Stimulated activated CD4-positive, alpha-beta T cell treated with anti-CD3 and anti-CD28 coated beads, TNF-alpha, amount 100 ng/mL, for 24 hours (primary cell): ENCODE measurements at regions not wholly inside any gene's neighbourhood (a gene's known extent, or its start where the extent isn't known, plus 50 kb on each side); places are given as distances from the start of the nearest gene placed in this dataset.
"Not testable (repeated sequence)": the region's sequence is repeated elsewhere in the genome, so short reads cannot be mapped to it uniquely, and the experiment has no call there.

Experiments used
- DNase-seq, 3 experiments: peaks; one replicate each; pipeline ENCODE4 v3.0.0-alpha.2; 2020; ENCODE audit warnings: low read depth in 3 of 3

DNA sequence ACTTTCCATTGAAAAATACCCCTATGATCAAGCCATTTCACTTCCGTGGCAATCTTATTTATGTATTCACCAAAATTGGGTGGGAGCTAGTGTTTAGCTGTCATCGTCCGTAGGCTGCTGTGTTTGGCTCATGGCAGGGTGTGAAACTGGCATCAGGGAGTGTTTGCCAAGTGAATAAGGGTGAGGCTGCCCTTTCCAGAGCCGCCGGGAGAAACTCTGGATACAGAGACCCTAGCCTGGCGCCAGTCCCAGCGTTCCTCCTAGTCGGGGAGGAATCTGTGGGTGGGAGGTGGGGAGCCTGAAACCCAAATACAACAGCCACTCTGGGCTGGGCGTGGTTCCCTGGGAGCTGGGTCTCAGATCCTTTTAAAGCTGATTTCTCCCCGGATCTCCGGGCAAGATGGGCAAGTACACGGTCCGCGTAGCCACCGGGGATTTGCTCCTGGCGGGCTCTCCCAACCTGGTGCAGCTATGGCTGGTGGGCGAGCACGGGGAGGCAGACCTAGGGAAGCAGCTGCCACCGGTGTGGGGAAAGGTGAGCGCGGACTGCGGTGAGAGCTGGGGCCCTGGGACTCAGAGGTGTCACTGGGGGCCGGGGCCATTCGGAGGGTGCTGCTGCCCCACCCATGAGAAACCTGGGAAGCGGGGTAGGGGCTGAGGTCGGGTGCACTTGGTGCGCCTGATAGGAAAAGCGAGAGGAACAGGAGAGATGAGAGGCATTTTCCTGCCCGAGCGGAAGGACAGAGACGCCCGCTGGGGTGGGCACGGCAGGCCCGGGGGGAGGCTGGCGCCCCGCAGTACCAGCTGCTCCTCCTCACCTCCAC lies 62.1 kb upstream of the TEKT1 start:
- DNase-seq: no peak

DNA sequence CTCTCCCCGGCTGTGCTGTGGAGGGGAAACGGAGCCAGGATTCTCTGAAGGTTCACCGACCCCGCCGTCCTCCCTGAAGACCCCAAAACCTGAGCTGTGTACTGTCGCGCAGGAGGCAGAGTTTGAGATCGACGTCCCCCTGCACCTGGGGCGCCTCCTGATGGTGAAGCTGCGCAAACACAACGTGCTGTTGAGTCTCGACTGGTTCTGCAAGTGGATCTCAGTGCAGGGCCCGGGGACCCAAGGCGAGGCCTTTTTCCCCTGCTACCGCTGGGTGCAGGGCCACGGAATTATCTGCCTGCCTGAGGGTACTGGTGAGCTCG lies 62.6 kb upstream of the TEKT1 start:
- DNase-seq: peak in 1 of 3 experiments; percentile 32

DNA sequence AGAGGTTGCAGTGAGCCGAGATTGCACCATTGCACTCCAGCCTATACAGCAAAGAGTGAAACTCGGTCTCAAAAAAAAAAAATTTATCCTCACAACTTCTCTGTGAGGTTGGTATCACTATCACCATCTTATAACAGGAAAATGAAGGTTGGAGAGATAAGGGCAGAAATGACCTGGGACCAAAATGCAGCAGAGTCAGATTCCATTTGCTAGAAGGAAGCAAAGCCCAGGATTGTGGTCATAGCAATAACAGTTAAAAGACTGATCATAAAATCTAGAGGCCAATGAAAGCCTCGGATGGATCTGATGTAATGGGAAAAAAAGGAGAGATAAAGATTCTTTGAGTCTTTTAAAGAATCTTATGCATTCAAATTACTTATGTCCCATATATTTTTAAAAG lies 69.6 kb upstream of the TEKT1 start:
- no peak for DNase-seq

DNA sequence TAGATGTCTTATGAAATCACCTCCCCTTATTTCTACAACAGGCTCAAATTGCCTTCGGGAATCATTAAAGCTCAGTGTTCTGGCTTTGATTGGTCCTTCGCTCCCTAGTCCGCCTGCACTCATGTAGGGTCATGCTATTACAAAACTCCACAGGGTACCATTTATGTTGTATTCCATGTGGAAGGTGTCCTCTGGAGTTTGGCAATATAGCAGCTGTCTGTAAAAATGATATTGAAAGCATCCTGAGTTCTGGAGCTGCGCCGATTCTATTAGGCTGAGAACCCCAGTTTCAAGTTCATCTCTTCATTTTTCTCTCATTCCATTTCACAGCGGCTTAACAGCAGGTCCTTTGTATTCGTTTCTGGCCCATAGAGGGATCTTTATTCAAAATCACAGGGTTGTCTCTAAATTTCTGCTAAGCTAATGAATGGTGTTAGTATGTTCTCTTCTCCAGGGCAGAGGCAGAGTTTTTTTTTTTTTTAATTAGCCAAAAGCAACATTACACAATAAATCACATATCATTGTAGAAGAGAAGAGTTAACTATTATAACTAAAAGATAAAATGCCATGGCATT lies 71.9 kb upstream of the TEKT1 start:
- no peak for DNase-seq

DNA sequence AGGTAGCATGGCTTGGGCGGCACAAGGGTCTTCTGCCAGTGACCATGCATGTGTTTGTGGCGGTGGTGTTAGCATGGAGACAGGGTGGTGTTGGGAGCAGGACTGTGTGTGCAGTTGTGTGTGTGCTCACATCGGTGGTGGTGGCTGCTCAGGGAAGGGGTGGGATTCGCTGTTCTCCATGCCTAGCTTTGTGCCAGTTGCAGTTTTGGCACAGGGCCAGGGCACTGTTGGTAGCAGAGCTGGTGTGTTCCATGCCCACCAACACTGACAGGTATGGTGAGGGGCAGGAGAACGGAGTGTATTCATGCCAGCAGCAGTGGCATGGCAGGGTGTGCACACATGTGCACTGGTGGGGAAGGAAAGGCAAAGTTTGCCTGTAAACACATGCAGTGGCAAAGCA lies 77.3 kb upstream of the TEKT1 start:
- no peak for DNase-seq

DNA sequence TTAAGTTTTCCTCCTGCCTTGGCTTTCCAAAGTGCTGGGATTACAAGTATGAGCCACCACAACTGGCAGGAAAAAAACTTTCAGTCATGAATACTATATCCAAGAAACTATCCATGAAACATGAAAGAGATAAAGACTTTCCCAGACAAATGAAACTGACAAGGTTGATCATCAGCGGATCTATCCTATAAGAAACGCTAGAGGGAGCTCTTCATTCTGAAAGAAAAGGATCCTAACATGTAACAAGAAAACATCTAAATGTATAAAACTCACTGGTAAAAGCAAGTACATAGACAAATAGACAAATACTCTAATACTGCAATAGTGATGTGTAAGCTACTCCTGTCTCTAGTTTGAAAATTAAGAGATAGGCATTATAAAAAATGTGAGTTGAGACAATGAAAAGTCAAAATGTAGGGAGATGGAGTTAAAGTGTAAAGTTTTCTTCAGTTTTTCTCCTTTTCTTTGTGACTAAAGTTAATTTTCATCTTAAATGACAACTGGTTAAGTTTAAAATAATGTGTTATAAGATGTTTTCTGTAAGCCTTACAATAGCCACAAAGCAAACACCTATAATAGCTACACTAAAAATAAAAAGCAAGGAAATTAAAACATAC lies 79.6 kb upstream of the TEKT1 start:
- no peak for DNase-seq

DNA sequence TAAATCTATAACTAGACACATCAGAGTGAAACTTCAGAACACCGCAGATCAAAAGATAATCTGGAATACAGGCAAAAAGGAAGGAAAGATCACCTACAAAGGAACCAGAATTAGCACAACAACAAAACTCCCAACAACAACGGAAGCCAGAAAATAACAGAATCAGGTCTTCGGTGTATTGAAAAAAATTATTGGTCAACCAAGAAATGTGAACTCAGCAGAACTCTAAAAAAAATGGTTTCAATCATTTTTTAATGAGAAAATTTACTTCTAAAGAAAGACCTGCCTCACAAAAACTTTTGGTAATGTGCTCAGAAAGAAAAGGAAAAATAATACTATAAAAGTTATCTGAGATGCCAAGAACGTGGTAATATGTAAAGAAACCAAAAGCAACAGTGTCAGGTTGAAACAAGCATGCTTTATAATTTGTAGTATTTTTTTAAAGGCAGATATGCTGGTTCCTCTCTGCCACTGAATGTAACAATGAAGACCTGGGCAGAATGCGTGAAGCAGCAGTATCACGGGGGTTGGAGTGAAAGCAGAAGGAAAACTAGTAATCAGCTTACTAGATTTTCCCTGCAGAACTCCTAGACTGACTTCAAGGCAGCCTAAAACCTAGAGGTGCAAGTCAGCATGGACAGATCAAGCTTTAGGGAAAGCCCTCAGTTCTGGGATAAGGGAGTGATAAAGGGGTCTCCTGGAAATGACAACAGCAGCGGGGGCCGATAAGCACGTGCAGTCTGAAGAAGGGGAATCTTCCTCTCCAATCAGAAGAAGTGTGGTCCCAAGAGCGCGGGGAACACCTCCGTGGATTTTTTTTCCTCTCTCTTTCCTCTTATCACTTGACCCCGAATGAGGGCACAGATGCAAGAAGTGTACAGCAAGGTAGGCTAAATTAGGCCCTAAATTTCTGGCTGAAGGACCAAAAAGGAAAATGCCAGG lies 80.9 kb upstream of the TEKT1 start:
- DNase-seq: no peak

DNA sequence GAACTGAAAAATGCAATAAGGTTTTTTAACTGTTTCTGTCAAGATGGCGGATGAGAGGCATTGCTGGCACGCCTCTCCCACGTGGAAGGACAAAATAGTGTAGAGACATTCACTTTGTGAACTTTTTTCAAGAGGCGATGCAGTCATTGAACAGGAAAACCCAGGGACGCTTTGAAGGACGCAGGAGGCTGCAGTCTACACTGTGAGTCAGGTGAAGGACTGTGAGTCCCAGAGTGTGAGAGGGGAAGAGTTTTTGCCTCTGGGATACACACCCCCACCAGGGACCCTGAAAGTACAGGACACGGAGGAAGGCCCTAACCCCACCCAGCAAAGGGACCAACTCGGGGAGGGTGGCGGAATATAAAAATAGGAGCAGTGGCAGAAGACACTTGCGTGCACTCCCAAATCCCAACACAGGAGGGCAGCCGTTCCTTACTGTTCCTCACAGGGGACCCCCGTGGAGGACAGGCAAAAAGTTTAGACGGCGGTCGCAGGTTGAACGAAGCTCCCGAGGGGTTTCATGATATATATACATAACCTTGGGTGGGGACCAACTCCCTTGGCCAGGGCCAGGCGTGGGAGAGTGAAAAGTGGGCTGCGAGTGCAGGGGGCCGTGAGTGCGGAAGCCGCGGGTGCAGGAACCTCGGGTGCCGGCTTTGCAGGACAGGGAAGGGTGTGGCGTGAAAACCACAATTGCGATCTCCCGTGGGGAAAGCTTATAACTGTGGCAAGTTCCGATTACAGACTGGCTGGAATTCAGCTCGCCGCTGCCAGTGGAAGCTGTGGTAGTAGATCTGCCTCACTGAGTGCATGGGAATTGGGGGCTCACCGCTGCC lies 82.0 kb upstream of the ALOX12 start:
- DNase-seq: peak; percentile 47 to 76 (median 62)

DNA sequence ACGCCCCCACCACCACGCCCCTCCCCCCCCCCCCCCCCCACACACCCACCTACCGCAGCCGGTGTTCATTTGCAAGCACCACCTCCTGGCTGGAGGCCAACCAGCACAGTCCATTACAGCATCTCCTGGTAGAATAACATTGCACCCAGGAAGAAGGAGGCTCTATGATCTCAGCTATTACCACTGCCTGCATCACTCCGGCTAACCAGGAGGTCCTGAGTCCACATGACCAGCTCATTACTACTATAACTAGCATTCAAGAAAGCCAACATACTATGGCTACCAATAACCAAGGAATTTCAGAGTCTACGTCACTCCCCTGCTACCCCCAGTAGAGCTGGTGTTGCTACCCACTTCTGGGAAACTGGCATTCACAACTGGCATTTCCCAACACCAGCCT lies 81.1 kb upstream of the ALOX12 start:
- DNase-seq: no peak

DNA sequence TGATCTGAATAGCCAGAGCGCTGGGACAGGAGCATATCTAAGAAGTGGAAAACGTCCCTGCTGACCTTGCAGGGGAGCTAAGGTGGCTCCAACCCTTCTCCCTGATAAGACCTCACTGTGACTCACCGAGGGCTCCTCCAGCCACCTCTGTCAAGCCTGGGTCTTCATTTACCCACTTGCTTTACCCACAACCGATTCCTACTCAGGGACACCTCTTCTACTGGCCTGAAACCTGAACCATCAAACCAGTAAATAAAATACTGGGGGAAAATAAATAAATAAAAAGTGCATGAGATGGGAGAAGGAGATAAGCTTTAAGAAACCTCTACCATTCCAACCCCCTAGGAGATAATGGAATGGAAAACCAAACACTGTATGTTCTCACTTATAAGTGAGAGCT lies 80.2 kb upstream of the ALOX12 start:
- no peak for DNase-seq

DNA sequence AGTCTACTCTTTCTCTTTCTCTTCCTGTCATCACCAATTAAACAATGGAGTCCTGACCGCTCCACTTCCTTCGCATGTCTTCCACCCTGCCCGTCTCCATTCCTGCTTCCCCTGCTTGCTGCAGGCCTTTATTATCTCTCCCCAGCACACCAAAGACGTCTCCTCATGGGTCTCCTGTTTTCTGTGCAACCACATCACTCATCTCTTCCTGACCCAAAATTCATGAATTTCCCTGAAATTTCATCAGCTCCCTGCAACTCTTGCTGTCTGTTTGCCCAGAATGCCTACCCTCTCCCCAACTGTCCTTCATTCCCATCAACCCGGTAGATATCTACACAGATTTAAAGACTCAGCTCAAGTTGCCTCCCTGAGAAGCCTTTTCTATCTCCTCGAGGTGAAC lies 76.7 kb upstream of the ALOX12 start:
- DNase-seq: no peak

DNA sequence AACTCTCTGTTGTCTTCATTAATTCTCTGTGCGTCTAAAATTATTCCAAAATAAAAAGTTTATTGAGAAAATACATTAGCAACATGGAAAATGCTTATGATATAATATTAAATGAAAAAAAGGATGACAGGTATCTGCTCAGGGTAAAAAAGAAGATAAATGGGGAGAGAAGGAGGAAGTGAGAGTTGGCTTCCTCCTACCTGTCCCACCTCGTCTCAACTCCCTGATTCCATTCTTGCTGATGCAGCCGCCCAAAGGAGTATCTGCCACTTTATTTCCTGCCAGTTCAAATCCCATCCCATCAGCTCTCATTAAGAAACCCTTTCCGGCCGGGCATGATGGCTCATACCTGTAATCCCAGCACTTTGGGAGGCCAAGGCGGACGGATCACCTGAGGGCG lies 72.5 kb upstream of the ALOX12 start:
- DNase-seq: no peak

DNA sequence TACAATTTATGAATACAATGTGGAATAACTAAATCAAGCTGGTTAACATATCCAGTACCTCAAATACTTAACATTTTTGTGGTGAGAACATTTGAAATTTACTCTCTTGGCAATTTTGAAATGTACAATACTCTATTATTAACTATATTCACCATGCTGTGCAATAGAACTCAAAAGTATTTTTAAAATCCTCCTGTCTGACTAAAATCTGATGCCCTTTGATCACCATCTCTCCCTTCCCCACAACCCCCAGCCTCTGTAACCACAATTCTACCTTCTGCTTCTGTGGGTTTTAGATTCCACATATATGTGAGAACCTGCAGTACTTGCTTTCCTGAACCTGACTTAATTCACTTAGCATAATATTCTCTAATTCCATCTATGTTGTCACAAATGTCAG lies 71.6 kb upstream of the ALOX12 start:
- no peak for DNase-seq

DNA sequence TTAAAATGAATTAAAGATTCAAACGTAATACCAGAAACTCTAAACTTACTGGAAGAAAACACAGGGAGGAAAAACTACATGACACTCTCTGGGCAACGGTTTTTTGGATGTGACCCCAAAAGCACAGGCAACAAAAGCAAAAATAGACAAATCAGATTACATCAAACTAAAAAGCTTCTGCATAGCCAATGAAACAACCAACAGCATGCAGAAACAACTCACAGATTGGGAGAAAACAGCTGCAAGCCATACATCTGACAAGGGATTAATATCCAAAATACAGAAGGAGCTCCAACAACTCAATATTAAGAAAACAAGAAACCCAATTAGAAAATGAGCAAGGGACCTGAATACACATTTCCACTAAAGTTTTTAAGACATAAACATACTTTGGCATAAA lies 69.2 kb upstream of the ALOX12 start:
- DNase-seq: no peak

DNA sequence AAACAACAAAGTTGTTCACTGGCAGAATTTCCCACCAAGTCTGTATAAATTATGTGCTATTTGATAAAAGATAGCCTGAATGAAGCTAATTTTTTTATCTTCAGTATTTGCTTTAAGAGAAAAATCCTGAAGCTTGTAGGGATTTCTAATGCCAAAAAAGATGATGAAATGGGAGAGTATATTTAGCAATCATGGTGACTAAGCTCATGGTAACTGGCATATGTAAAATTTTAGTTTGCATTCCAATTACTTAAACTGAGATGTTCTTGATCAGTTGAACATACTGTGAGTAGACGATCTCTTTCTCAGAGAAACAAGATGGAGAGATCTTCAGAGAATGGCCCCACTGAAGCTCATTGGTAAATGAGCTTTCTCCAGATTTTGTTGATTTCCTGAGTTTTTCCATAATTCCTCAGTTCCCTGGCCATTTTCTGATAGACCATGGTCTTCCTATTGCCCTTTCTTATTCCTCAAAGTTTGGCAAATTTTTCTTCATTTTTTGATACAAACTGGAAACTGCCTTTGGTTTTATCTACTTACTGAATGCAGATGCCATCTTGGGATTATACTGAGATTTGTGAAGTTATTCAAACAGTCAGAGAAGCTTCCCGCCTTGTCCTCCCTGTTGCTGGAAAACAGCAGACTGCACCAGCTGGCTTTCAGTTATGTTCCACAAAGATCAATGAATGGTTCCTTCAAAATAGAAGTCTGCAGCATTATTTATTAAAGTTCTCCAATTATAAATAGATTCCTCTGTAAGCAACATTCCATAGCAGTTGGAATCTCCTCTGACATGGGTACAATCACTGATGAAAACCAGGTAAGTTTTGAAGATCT lies 68.3 kb upstream of the ALOX12 start:
- DNase-seq: no peak

DNA sequence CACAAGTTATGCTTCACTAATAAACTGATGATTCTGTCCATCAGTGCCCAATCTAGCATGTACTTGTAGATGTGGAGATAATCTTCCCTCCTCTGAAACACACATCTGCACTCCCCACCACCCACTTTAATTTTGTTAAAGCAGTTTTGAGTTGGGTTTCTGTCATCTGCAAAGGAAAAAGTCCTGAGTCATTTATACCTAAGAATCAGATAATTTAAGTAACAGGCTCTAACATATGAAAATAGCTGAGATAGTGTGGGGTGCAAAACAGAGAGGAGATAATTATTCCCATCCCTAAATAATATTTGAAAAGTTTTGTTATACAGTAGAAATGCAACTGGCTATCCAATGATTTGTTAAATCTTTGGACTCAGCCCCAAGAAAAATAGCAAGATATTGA lies 67.7 kb upstream of the ALOX12 start:
- DNase-seq: no peak

DNA sequence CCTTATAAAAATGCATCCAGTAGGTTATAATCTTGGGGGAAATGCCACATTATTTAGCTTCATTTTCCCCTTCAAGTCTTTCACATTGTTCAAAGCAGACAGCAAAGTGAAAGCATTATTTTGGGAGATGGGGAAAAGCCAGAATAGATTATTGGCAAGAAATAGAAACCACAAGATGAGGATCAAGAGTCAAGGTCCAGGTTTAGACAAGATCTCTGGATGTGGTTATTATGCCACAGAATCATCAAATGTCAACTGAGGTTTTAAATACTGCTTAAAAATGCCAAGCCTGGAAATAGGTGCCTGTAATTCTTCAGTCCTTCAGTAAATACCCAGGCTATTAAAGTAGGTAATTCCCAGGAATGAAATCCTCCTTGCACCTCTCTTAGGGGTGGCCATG lies 65.1 kb upstream of the ALOX12 start:
- no peak for DNase-seq

DNA sequence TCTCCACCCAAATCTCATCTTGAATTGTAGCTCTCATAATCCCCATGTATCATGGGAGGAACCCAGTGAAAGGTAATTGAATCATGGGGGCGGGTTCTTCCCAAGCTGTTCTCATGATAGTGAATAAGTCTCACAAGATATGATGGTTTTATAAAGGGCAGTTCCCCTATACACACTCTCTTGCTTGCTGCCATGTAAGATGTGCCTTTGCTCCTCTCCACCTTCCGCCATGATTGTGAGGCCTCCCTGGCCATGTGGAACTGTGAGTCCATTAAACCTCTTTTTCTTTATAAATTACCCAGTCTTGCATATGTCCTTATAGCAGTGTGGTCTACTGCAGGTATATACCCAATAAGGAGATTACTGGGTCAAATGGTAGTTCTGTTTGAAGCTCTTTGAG lies 61.3 kb upstream of the ALOX12 start:
- DNase-seq: not testable (repeated sequence)

DNA sequence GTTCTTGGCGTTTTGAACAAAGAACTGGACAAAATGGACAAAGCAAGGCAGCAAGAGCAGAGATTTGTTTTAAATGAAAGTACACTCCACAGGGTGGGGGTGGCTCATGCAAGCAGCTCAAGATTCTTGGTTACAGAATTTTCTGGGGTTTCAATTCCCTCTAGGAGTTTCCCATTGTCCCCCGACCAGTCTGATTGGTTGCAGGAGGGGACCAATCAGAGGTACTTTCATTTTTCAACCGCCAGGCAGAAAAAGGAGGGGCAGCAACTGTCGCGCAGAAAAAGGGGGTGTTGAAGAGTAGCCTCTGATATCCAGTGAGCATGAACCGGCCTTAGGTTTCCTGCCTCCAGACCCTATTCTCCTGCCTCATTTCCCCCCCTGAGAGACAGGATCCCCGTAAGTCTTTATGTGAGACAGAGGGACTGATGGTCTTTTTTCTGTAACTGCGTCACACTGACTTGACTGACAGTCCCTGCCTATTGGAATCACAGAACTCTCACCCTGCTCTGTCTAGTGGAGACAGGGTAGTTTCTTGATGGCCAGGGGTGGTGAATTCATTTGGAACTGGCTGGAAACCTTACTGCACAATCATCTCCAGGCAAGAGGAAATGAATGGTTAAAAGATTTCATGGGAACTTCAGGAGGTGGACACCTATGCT lies 59.4 kb upstream of the ALOX12 start:
- no peak for DNase-seq

DNA sequence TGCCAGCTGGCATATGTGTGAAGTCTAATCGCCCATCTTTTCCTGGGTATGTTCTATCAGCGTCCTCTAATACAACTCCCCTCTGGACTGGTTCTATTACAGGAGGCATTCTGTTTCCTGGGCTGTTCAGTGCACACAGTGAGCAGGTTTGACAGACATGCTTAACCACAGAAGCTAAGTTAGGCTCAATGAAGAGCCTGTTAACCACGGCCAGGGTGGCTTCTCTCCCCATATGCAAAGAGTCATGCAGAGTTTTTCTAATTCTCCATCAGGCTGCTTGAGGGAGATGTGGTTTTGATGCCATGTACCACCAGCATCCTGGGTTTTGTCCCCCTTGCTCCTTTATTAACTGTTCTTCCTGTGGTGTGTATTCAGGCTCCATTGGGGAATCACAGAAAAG lies 57.2 kb upstream of the ALOX12 start:
- no peak for DNase-seq
